Right cardiac atrium (tissue), 5 donors: ENCODE measurements at regions not wholly inside any gene's neighbourhood (a gene's known extent, or its start where the extent isn't known, plus 50 kb on each side); places are given as distances from the start of the nearest gene placed in this dataset.
"Not testable (repeated sequence)": the region's sequence is repeated elsewhere in the genome, so short reads cannot be mapped to it uniquely, and the experiment has no call there.

Experiments
- ATAC-seq, 2 donors: fragments of 200-7000 bp; cut with Tn5 transposase; one replicate each; pipeline versions ENCODE4 v1.8.0 to v1.9.1; 2020; ENCODE audit warnings: moderate library complexity in 2 of 2, mild to moderate bottlenecking in 1 of 2
- DNase-seq, 3 donors: peaks; one replicate each; pipeline ENCODE4 v3.0.0-alpha.2; 2020
- H3K27ac ChIP-seq: one replicate; pipeline ENCODE4 v1.5.1; 2013; ENCODE audit warnings: mild to moderate bottlenecking, low read length, control low read depth, moderate library complexity
- H3K27me3 ChIP-seq: one replicate; pipeline ENCODE4 v1.6.1; 2013; ENCODE audit not compliant: control insufficient read depth, insufficient read depth
- H3K4me1 ChIP-seq: one replicate; pipeline ENCODE4 v1.6.1; 2013; ENCODE audit warnings: low read length; ENCODE audit not compliant: control insufficient read depth, insufficient read depth
- H3K4me3 ChIP-seq: one replicate; pipeline ENCODE4 v1.5.1; 2013; ENCODE audit warnings: low read length, control low read depth
- H3K9me3 ChIP-seq: one replicate; pipeline ENCODE4 v1.6.1; 2013; ENCODE audit warnings: low read length; ENCODE audit not compliant: control insufficient read depth
- WGBS: extraction: QIAGEN DNeasy Blood & Tissue Kit; methylation state at CpG from one replicate; pipeline ENCODE4 v1.1.7; 2013; 5-methylcytosine and 5-hydroxymethylcytosine counted together
- intact Hi-C, 4 donors: fragments of 100-400 bp; cut with DNase I; formaldehyde crosslinking; loops; one replicate each; pipeline versions ENCODE4 v1.11.0 to v1.14.0; 2022 to 2023
- donor health status: healthy with polysubstance abuse.
- donor health status: DM: no; HTN: yes; CAD: no.
- donor health status: DM: no; HTN: no; CAD: no.
- donor health status: DM: no; HTN: yes; CAD: no; lungs with severe emphysema.
- donor health status: DM: yes; HTN: yes; CAD: no.

- Histone ChIP-seq H3K4me3 (no peak overlapping the region), H3K9me3 (no peaks in the 10 kb centered on the region), H3K27me3 (no peaks in the 10 kb centered on the region), H3K27ac (no peak overlapping the region), H3K4me1 (no peaks in the 10 kb centered on the region)
- intact Hi-C loops, result no loop called here
- WGBS, result 78% methylated on average over 2 of the region's 2 CpGs
- ATAC-seq, result no peak
- no peak for DNase-seq
These were observed 686.3 kb downstream of the XPNPEP1 start for GRCh38 chr10:109237050-109237449.

- DNase-seq, H3K9me3 ChIP-seq, H3K4me1 ChIP-seq, ATAC-seq, H3K27ac ChIP-seq, intact Hi-C loops, H3K27me3 ChIP-seq, H3K4me3 ChIP-seq: not testable (repeated sequence)
- WGBS, result 76% methylated on average over 13 of the region's 13 CpGs
These were observed 699.8 kb downstream of the XPNPEP1 start for GRCh38 chr10:109223533-109223932.

DNA sequence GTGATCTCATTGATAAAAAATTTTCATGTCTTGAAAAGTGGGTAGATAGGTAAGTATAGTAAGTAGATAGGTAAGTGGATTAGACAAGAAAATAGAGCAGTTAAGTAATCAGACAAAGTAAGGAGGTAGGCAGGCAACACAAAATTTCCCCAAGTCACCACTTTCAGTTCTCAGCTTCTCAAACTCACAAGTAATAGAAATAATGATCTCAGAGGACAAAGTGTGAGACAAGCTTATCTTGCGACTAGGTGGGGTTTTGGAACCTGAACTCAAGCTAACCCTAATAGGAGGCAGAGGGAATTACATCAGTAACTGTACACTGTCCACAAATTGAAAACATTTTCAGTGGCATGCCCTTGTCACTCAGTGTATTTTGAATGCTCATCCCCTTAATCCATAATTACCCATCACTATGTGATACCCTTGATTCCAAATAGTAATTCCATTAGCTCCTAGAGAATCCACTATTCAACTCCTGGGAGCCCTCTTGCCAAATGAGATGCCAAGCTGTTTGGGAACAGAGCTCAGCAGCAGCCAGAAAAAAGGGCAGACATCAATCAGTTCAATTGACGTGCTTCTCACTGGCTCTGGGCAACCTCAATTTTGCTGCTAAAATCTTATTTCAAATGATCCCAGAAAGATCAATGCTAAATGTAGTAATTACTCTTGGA is 703.2 kb downstream of the XPNPEP1 start:
- H3K4me3 ChIP-seq, result no peak overlapping the region
- ATAC-seq, result no peak
- no peaks in the 10 kb centered on the region for H3K9me3 ChIP-seq
- DNase-seq, result no peak
- H3K27ac ChIP-seq, result no peak overlapping the region
- no peaks in the 10 kb centered on the region for H3K4me1 ChIP-seq
- WGBS, result 70% methylated on average over 2 of the region's 2 CpGs
- H3K27me3 ChIP-seq, result no peaks in the 10 kb centered on the region
- intact Hi-C loops, result no loop called here

DNA sequence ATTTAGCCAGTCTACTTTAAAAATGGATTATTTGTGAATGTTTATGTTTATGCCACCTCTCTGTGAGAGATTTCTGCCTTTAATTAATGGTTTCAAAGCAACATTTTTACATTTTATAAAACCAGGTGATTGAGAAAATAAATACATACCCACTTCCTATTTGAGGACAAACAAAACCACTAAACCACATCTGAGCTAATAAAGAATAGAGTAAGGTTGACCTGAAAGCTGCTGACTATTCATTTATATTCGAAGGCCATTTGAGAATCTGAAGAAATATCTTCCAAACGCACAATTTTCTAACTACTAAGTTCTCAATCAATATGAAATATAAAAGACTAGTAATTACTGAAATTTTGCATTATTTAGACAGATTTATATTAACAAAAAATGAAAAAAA is 705.1 kb downstream of the XPNPEP1 start:
- intact Hi-C loops, result no loop called here
- no peak for ATAC-seq
- WGBS, result 82% methylated on average over 2 of the region's 2 CpGs

DNA sequence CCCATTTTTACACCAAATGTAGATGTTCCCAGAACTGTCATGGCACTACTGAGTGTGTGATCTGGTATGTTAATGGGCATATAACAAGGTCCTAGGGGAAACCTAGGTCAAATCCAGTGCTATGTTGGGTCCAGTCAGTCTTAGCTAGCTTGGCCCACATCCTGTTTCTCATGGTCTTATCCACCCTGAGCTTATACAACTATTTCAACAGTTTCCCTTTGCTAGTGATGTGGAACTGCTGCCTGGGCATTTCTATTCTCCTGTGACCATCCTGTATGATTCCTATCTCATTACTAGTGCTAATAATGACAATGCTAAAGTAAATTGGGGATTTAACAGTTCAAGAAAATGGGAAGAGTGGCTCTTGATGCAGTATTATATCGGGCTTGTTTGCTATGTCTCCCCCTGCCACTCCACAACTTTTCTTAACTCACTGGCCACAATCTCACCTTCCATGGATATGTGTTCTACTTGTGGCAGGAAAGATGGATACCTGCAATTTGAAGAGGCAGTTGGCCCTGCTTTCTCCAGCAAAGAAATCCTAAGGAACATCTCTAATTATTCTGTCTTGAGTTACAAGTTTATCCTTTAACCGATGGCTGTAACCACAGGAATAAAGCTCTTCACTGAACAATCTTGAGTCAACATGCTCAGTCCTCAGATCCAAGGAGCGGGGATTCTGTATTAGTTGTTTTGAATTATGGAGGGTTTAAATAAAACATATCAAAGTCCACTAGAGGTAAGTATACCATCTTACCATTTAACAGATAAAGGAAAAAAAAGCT is 707.8 kb downstream of the XPNPEP1 start:
- H3K27ac ChIP-seq, result no peak overlapping the region
- no peaks in the 10 kb centered on the region for H3K27me3 ChIP-seq
- H3K4me1 ChIP-seq, result no peaks in the 10 kb centered on the region
- ATAC-seq (no peak), DNase-seq (no peak)
- H3K9me3 ChIP-seq, result no peaks in the 10 kb centered on the region
- intact Hi-C loops, result no loop called here
- WGBS, result 88% methylated on average over 3 of the region's 3 CpGs
- H3K4me3 ChIP-seq, result no peak overlapping the region

More for the DNA sequence above, 705.1 kb downstream of the XPNPEP1 start:
- Histone ChIP-seq H3K4me3 (no peak overlapping the region), H3K4me1 (no peaks in the 10 kb centered on the region), H3K27ac (no peak overlapping the region), H3K27me3 (no peaks in the 10 kb centered on the region), H3K9me3 (no peaks in the 10 kb centered on the region)
- no peak for DNase-seq

- DNase-seq, ATAC-seq, H3K4me3 ChIP-seq, H3K27ac ChIP-seq, H3K9me3 ChIP-seq, H3K4me1 ChIP-seq, intact Hi-C loops, H3K27me3 ChIP-seq: not testable (repeated sequence)
- 90% methylated on average over 3 of the region's 3 CpGs for WGBS
These were observed 708.4 kb downstream of the XPNPEP1 start for GRCh38 chr10:109214891-109215290.

GRCh38 chr10:109207361-109207760 is 716.0 kb downstream of the XPNPEP1 start:
- no peaks in the 10 kb centered on the region for H3K9me3 ChIP-seq
- H3K4me3 ChIP-seq, result no peak overlapping the region
- intact Hi-C loops, result no loop called here
- H3K4me1 ChIP-seq, result no peaks in the 10 kb centered on the region
- 39% methylated on average over 1 of the region's 1 CpG for WGBS
- ATAC-seq, result no peak
- no peak for DNase-seq
- no peaks in the 10 kb centered on the region for H3K27me3 ChIP-seq
- no peak overlapping the region for H3K27ac ChIP-seq

DNA sequence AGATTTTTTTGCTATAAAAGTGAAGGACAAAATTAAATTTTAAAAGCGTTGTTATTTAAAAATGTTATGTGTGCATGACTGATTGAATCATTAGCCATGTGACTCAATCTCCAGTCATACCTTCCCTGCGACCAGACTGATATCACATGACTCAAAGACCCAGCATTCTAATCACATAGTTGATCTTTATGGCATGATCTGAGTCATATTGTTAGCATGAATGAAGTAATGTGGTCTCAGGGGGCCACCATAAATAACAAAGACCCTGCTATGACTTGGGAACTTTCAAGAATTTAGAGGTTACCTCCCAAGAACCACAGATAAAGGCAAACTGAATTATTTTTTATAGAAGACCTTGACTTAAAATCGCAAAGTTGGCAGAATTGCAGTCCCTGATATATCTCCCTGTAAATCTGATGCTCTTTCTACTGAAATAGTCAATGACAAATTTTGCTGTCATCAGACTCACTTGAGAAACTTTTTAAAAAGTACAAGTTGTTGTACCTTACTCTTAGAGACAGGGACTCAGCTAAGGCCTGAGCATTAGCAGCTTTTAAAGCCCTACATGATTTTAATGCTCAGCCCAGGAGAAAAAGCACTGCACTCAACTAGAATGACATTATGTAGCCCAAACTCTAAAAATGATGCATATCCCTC is 717.3 kb downstream of the XPNPEP1 start:
- DNase-seq (no peak), ATAC-seq (no peak)
- Histone ChIP-seq H3K27ac (no peak overlapping the region), H3K9me3 (no peaks in the 10 kb centered on the region), H3K27me3 (no peaks in the 10 kb centered on the region), H3K4me1 (no peaks in the 10 kb centered on the region), H3K4me3 (no peak overlapping the region)
- intact Hi-C loops, result no loop called here
- 71% methylated on average over 3 of the region's 3 CpGs for WGBS

GRCh38 chr10:109203646-109204353 is 719.5 kb downstream of the XPNPEP1 start:
- Histone ChIP-seq H3K4me1 (no peaks in the 10 kb centered on the region), H3K27me3 (no peaks in the 10 kb centered on the region), H3K4me3 (no peak overlapping the region), H3K9me3 (no peaks in the 10 kb centered on the region), H3K27ac (no peak overlapping the region)
- 70% methylated on average over 3 of the region's 3 CpGs for WGBS
- DNase-seq, result no peak
- ATAC-seq, result no peak
- intact Hi-C loops, result no loop called here

GRCh38 chr10:109202111-109202510 is 721.2 kb downstream of the XPNPEP1 start:
- Histone ChIP-seq H3K9me3 (no peaks in the 10 kb centered on the region), H3K27me3 (no peaks in the 10 kb centered on the region), H3K27ac (no peak overlapping the region), H3K4me3 (no peak overlapping the region), H3K4me1 (no peaks in the 10 kb centered on the region)
- DNase-seq (peak in 1 of 3 donors; percentile 16), ATAC-seq (no peak)
- 59% methylated on average over 3 of the region's 3 CpGs for WGBS
- intact Hi-C loops, result no loop called here

DNA sequence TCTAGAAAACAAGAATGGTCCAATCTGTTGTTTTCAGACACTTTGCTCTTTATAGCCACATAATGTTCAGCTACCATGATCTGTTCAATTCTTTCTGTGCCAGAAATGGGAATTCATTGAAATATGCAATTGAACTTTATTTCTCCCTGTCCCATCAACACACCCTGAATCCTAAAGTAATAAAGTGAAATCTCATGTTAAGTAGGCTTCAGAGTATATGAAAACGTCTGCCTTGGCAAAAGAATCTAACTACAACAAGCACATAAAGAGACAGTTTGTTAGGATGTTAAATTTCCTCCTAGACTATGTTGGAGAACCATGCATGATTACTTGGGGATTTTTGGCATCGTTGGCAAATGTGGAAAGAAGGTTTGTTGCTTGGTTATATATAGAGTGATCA is 722.7 kb downstream of the XPNPEP1 start:
- intact Hi-C loops, result no loop called here
- Histone ChIP-seq H3K27me3 (no peaks in the 10 kb centered on the region), H3K9me3 (no peaks in the 10 kb centered on the region), H3K4me3 (no peak overlapping the region), H3K27ac (no peak overlapping the region), H3K4me1 (no peaks in the 10 kb centered on the region)
- WGBS, result 58% methylated on average over 2 of the region's 2 CpGs
- no peak for DNase-seq
- no peak for ATAC-seq
